ENCODE measurements at regions not wholly inside any gene's neighbourhood (a gene's known extent, or its start where the extent isn't known, plus 50 kb on each side); places are given as distances from the start of the nearest gene placed in this dataset.

DNA sequence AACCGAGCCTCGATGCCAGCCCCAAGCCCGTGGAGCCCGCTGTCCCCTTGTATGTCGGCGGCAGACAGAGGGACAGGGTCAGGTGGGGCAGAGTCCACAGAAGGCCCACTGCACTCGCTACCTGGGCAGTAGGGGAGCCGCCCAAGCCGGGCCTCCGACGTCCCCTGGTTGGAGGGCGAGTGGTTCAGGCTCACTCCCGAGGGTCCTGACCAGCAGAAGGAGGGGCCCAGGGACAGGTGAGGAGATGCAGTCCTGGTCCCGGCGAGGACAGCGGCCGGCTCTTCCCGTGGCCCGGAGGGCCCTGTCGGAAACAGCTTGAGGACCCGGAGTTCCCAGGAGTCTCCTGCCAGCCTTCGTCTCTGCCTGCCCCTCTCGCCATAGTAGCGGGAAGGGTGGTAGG lies 216.7 kb upstream of the SFSWAP start:
- TF ChIP-seq, protein P1, sequence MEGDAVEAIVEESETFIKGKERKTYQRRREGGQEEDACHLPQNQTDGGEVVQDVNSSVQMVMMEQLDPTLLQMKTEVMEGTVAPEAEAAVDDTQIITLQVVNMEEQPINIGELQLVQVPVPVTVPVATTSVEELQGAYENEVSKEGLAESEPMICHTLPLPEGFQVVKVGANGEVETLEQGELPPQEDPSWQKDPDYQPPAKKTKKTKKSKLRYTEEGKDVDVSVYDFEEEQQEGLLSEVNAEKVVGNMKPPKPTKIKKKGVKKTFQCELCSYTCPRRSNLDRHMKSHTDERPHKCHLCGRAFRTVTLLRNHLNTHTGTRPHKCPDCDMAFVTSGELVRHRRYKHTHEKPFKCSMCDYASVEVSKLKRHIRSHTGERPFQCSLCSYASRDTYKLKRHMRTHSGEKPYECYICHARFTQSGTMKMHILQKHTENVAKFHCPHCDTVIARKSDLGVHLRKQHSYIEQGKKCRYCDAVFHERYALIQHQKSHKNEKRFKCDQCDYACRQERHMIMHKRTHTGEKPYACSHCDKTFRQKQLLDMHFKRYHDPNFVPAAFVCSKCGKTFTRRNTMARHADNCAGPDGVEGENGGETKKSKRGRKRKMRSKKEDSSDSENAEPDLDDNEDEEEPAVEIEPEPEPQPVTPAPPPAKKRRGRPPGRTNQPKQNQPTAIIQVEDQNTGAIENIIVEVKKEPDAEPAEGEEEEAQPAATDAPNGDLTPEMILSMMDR (IDR thresholded peaks at IDR 0.05): no peak
- TF ChIP-seq POLR2A (IDR thresholded peaks at IDR 0.05): no peak
